B cell (primary cell): ENCODE measurements at regions not wholly inside any gene's neighbourhood (a gene's known extent, or its start where the extent isn't known, plus 50 kb on each side); places are given as distances from the start of the nearest gene placed in this dataset.

Source experiments
- ATAC-seq: fragments of 200-7000 bp; cut with Tn5 transposase; one replicate; pipeline ENCODE4 v1.10.0; 2021; ENCODE audit warnings: low read depth, mild to moderate bottlenecking, moderate number of reproducible peaks, moderate library complexity
- CTCF ChIA-PET: fragments of 350-600 bp; sonication (Branson Sonifier 250); formaldehyde crosslinking; loops from one replicate; lab custom pipeline; 2021; ENCODE audit warnings: antibody characterized with exemption, inconsistent platforms; lab: Charles Lee
- POLR2A ChIA-PET: fragments of 350-600 bp; sonication (Branson Sonifier 250); formaldehyde crosslinking; loops from one replicate; lab custom pipeline; 2021; ENCODE audit warnings: antibody characterized with exemption; lab: Charles Lee
- DNase-seq: peaks from one replicate; pipeline ENCODE4 v3.0.0; 2013
- H2AFZ ChIP-seq: 2 replicates; pipeline ENCODE4 v1.6.1; 2012; ENCODE audit warnings: mild to moderate bottlenecking, low read depth, low read length; ENCODE audit not compliant: insufficient read depth, poor library complexity, severe bottlenecking
- H3K27ac ChIP-seq, 2 donors: 1 replicate in 1 of 2; 2 replicates in 1 of 2; pipeline ENCODE4 v1.5.1; 2012 to 2013; ENCODE audit warnings: low read length in 2 of 2, mild to moderate bottlenecking in 2 of 2, moderate library complexity in 1 of 2
- H3K27me3 ChIP-seq, 4 experiments: fragments of 200-600 bp in 1 of 4; sonication (generic) in 1 of 4; replicated peaks in 1 of 4; 1 replicate in 2 of 4; 2 replicates in 2 of 4; pipeline versions ENCODE4 v1.6.1 to v1.7.0; 2013 to 2016; ENCODE audit warnings: low read length in 3 of 4, mild to moderate bottlenecking in 2 of 4, mixed read lengths in 1 of 4, moderate library complexity in 1 of 4; ENCODE audit not compliant: insufficient read depth in 4 of 4, control insufficient read depth in 3 of 4; ENCODE audit errors: control extremely low read depth in 1 of 4
- H3K36me3 ChIP-seq, 2 experiments: replicated peaks in 1 of 2; 1 replicate in 1 of 2; 2 replicates in 1 of 2; pipeline versions ENCODE4 v1.6.1 to v1.7.1; 2013; ENCODE audit warnings: low read length in 1 of 2; ENCODE audit not compliant: insufficient read depth in 2 of 2, control insufficient read depth in 1 of 2; ENCODE audit errors: control extremely low read depth in 1 of 2, extremely low read depth in 1 of 2
- H3K4me1 ChIP-seq, 2 donors: fragments of 200-600 bp in 1 of 2; sonication (generic) in 1 of 2; 1 replicate in 1 of 2; 2 replicates in 1 of 2; pipeline versions ENCODE4 v1.5.1 to v1.6.1; 2013 to 2017; ENCODE audit warnings: low read length in 2 of 2; ENCODE audit not compliant: control insufficient read depth in 2 of 2, insufficient read depth in 2 of 2
- H3K4me2 ChIP-seq: replicated peaks from 2 replicates; pipeline ENCODE3; 2012; ENCODE audit warnings: mild to moderate bottlenecking, low read depth, low read length; ENCODE audit not compliant: poor library complexity, severe bottlenecking
- H3K4me3 ChIP-seq, 5 experiments: fragments of 200-600 bp in 1 of 5; sonication (generic) in 1 of 5; 1 replicate in 3 of 5; 2 replicates in 2 of 5; pipeline versions ENCODE4 v1.5.1 to v1.7.0; 2011 to 2016; ENCODE audit warnings: low read length in 4 of 5, mild to moderate bottlenecking in 4 of 5, low read depth in 2 of 5, control low read depth in 1 of 5, moderate library complexity in 1 of 5; ENCODE audit not compliant: insufficient read depth in 1 of 5; ENCODE audit errors: control extremely low read depth in 1 of 5, extremely low read depth in 1 of 5
- H3K79me2 ChIP-seq: fragments of 200-600 bp; sonication (generic); one replicate; pipeline ENCODE4 v1.6.0; 2016; ENCODE audit warnings: low read length; ENCODE audit not compliant: control insufficient read depth, insufficient read depth
- H3K9ac ChIP-seq: fragments of 200-600 bp; sonication (generic); 2 replicates; pipeline ENCODE4 v1.6.1; 2017; ENCODE audit warnings: mild to moderate bottlenecking, low read length, moderate library complexity
- H3K9me3 ChIP-seq, 3 donors: one replicate each; pipeline versions ENCODE4 v1.6.1 to v1.7.1; 2013; ENCODE audit warnings: low read length in 2 of 3; ENCODE audit not compliant: control insufficient read depth in 2 of 3, insufficient read depth in 1 of 3; ENCODE audit errors: control extremely low read depth in 1 of 3
- H4K20me1 ChIP-seq: 2 replicates; pipeline ENCODE4 v1.6.0; 2012; ENCODE audit warnings: mild to moderate bottlenecking, low read length; ENCODE audit not compliant: insufficient read depth, control insufficient read depth, poor library complexity, severe bottlenecking
- H3K27ac Mint-ChIP-seq: one replicate; pipeline ENCODE4 v1.8.0; 2021; ENCODE audit warnings: mixed read lengths
- H3K27me3 Mint-ChIP-seq: one replicate; pipeline ENCODE4 v1.8.0; 2021; ENCODE audit warnings: mixed read lengths
- H3K4me1 Mint-ChIP-seq: one replicate; pipeline ENCODE4 v1.8.0; 2021; ENCODE audit warnings: mixed read lengths
- H3K4me3 Mint-ChIP-seq: one replicate; pipeline ENCODE4 v1.8.0; 2021; ENCODE audit warnings: mixed read lengths
- H3K9me3 Mint-ChIP-seq: one replicate; pipeline ENCODE4 v1.8.0; 2022; ENCODE audit warnings: mixed read lengths; ENCODE audit not compliant: insufficient read depth
- CTCF ChIP-seq: fragments of 200-600 bp; IDR thresholded peaks from one replicate; pipeline ENCODE4 v1.8.0; 2022; ENCODE audit warnings: antibody characterized with exemption, mild to moderate bottlenecking
- EZH2 ChIP-seq: IDR thresholded peaks from 2 replicates; pipeline ENCODE4 v1.6.1; 2012; ENCODE audit warnings: borderline replicate concordance, low read depth, mild to moderate bottlenecking, moderate library complexity, low read length; ENCODE audit not compliant: insufficient read depth, poor library complexity, severe bottlenecking
- WGBS: methylation state at CpG from one replicate; pipeline ENCODE4 v1.1.5; 2013; ENCODE audit warnings: missing lambda C conversion rate; ENCODE audit not compliant: insufficient coverage; 5-methylcytosine and 5-hydroxymethylcytosine counted together
- intact Hi-C: fragments of 100-400 bp; cut with micrococcal nuclease; formaldehyde crosslinking; loops from one replicate; pipeline ENCODE4 v1.10.0; 2022

DNA sequence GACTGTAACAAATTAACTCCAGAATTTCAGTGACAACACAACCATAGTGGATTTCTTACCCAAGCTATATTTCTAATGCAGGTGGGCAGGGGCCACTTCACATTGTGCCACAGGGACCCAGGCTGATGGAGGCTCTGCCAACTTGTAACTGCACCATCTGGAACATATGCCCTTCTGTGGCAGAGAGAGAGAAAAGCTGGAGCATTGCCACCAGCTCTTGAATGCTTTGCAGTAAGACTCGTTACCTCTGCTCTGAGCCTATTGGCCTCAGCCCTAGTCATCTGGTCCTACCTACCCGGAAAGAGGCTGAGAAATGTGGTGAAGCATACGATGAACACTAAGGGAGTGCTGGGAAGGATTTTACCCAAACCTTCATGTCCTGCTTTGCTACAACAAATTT lies 587.1 kb downstream of the ZNF385D start:
- H2AFZ ChIP-seq = no peak overlapping the region
- peaks cover 5% of the 10 kb centered on the region for H3K9me3 Mint-ChIP-seq
- H3K9me3 ChIP-seq = no peaks in the 10 kb centered on the region
- CTCF ChIA-PET = interaction anchor here (0.7 kb wide), 1 partner anchor 8 kb away, joined by 3 read pairs; no protein-coding TSS in a partner anchor
- DNase-seq (no peak), ATAC-seq (no peak)
- H3K4me1 Mint-ChIP-seq = no peaks in the 10 kb centered on the region
- no peak overlapping the region for H3K4me2 ChIP-seq
- H3K4me3 Mint-ChIP-seq = no peak overlapping the region
- H3K36me3 ChIP-seq = no peaks in the 10 kb centered on the region
- POLR2A ChIA-PET = no interaction called here
- no peaks in the 10 kb centered on the region for H3K27me3 ChIP-seq
- H3K27ac Mint-ChIP-seq = no peak overlapping the region
- no peaks in the 10 kb centered on the region for H3K27me3 Mint-ChIP-seq
- H3K79me2 ChIP-seq = no peaks in the 10 kb centered on the region
- H3K9ac ChIP-seq = no peak overlapping the region
- WGBS = no CpG with 5 or more reads among the region's 3 CpGs
- H3K4me1 ChIP-seq = no peaks in the 10 kb centered on the region
- TF ChIP-seq CTCF (no peak), EZH2 (no peak)
- no peak overlapping the region for H3K4me3 ChIP-seq
- intact Hi-C loops = no loop called here
- H3K27ac ChIP-seq = no peak overlapping the region
- H4K20me1 ChIP-seq = no peaks in the 10 kb centered on the region

DNA sequence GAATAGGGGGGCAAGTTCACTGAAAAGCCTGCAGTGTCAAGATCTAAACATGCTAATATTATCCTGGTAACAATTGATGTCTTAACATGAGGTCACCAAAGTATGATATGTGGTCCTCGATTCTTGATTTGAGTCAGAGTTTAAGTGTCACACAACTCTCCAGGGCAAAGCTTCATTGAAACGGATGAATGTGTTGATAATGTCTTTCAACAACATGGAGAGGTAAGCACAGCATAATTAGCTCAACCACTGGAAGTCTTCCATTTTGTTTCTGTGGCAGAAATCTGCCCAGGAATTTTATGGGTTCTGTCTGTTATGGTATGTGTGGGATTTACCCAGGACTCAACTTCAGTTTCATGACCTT lies 591.5 kb downstream of the ZNF385D start:
- Mint-ChIP-seq H3K4me1 (no peaks in the 10 kb centered on the region), H3K9me3 (peaks cover 3% of the 10 kb centered on the region), H3K27ac (no peak overlapping the region), H3K27me3 (no peaks in the 10 kb centered on the region), H3K4me3 (no peak overlapping the region)
- no peaks in the 10 kb centered on the region for H3K4me1 ChIP-seq
- POLR2A ChIA-PET = no interaction called here
- H3K27me3 ChIP-seq = no peaks in the 10 kb centered on the region
- no peak overlapping the region for H3K9ac ChIP-seq
- no peaks in the 10 kb centered on the region for H3K9me3 ChIP-seq
- H3K27ac ChIP-seq = no peak overlapping the region
- H3K36me3 ChIP-seq = no peaks in the 10 kb centered on the region
- intact Hi-C loops = no loop called here
- H3K4me2 ChIP-seq = no peak overlapping the region
- no CpG with 5 or more reads among the region's 2 CpGs for WGBS
- H4K20me1 ChIP-seq = no peaks in the 10 kb centered on the region
- TF ChIP-seq CTCF (no peak), EZH2 (no peak)
- DNase-seq = no peak
- ATAC-seq = no peak
- CTCF ChIA-PET = interaction anchor here (1.8 kb wide), 1 partner anchor 11 kb away, joined by 3 read pairs; no protein-coding TSS in a partner anchor
- H2AFZ ChIP-seq = no peak overlapping the region
- H3K4me3 ChIP-seq = no peak overlapping the region
- no peaks in the 10 kb centered on the region for H3K79me2 ChIP-seq
